ENCODE measurements at regions not wholly inside any gene's neighbourhood (a gene's known extent, or its start where the extent isn't known, plus 50 kb on each side); places are given as distances from the start of the nearest gene placed in this dataset.

DNA sequence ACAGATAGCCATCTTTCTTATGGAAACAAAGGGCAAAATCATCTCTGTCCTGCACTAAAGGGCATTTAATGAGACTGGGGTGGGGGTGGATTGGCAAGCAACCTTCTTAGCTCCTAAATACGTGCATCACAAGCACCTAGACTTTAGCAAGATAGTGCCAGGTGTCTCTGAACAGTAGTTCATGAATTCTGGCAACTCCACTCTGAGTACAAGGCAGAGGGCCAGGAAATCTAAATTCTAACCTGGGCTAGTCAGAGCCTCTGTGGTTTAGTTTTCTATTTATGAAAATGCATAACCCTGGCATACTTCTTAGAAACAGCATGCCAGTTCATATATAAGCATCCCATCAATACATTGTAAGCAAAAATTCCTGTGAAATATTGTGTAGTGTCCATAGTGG, 788.5 kb downstream of the MCTP2 start:
- no peaks in the 10 kb centered on the region for H4K20me1 ChIP-seq (ENCODE audit: control insufficient read depth, extremely low read depth, insufficient read depth, low read length)
- H3K9me3 ChIP-seq (ENCODE audit: control insufficient read depth, insufficient read depth, low read depth, low read length): no peaks in the 10 kb centered on the region
- TF ChIP-seq, protein P1, sequence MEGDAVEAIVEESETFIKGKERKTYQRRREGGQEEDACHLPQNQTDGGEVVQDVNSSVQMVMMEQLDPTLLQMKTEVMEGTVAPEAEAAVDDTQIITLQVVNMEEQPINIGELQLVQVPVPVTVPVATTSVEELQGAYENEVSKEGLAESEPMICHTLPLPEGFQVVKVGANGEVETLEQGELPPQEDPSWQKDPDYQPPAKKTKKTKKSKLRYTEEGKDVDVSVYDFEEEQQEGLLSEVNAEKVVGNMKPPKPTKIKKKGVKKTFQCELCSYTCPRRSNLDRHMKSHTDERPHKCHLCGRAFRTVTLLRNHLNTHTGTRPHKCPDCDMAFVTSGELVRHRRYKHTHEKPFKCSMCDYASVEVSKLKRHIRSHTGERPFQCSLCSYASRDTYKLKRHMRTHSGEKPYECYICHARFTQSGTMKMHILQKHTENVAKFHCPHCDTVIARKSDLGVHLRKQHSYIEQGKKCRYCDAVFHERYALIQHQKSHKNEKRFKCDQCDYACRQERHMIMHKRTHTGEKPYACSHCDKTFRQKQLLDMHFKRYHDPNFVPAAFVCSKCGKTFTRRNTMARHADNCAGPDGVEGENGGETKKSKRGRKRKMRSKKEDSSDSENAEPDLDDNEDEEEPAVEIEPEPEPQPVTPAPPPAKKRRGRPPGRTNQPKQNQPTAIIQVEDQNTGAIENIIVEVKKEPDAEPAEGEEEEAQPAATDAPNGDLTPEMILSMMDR (conservative IDR thresholded peaks at IDR 0.05 in 1 of 2, IDR thresholded peaks at IDR 0.05 in 1 of 2; ENCODE audit: low read depth in 1 of 2, low read length in 2 of 2): no peak
- no peak for TF ChIP-seq EZH2 (IDR thresholded peaks at IDR 0.05; ENCODE audit: low read length, missing control alignments)
- no peak overlapping the region for H3K4me2 ChIP-seq (ENCODE audit: extremely low read depth, insufficient read depth, low read length)
- H3K4me1 ChIP-seq (ENCODE audit: control insufficient read depth, extremely low read depth, insufficient read depth, low read length): peaks cover 4% of the 10 kb centered on the region
- H2AFZ ChIP-seq (ENCODE audit: low read length): no peak overlapping the region
- H3K9ac ChIP-seq (ENCODE audit: insufficient read depth, low read length): no peak overlapping the region
- DNase-seq (ENCODE audit: low read depth in 2 of 2): peak in 1 of 2 donors; percentile 44
- no peaks in the 10 kb centered on the region for H3K36me3 ChIP-seq (ENCODE audit: control insufficient read depth, insufficient read depth, low read length)
- no peak overlapping the region for H3K27ac ChIP-seq (ENCODE audit: insufficient read depth, low read length)
- no peaks in the 10 kb centered on the region for H3K79me2 ChIP-seq (ENCODE audit: control insufficient read depth, insufficient read depth, low read length)
- no peaks in the 10 kb centered on the region for H3K27me3 ChIP-seq (ENCODE audit: control insufficient read depth, insufficient read depth, low read length)
- H3K4me3 ChIP-seq (replicated peaks in 1 of 4; ENCODE audit: control extremely low read depth in 1 of 4, insufficient read depth in 1 of 4, low read depth in 3 of 4, low read length in 4 of 4): no peak overlapping the region

DNA sequence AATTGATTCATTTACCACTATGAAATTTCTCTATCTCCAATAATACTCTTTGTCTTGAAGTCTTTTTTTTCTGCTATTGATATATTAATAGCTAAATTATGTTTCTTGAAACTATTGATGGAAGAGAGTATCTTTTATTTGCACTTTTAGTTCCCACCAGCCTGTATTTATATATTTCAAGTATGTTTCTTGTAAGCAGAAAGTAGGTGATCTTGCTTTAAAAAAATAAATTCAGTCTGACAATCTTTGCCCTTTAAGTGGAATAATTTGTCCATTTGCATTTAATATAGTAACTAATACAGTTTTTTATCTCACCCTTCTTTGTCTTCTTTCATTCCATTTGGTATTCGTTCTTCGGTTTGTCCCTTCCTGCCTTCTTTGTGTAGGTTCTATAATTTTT, 790.5 kb downstream of the MCTP2 start:
- H4K20me1 ChIP-seq (ENCODE audit: control insufficient read depth, extremely low read depth, insufficient read depth, low read length): no peaks in the 10 kb centered on the region
- TF ChIP-seq, protein P1 (conservative IDR thresholded peaks at IDR 0.05 in 1 of 2, IDR thresholded peaks at IDR 0.05 in 1 of 2; ENCODE audit: low read depth in 1 of 2, low read length in 2 of 2): no peak
- H3K9ac ChIP-seq (ENCODE audit: insufficient read depth, low read length): no peak overlapping the region
- H3K36me3 ChIP-seq (ENCODE audit: control insufficient read depth, insufficient read depth, low read length): no peaks in the 10 kb centered on the region
- DNase-seq (ENCODE audit: low read depth in 2 of 2): no peak
- no peaks in the 10 kb centered on the region for H3K27me3 ChIP-seq (ENCODE audit: control insufficient read depth, insufficient read depth, low read length)
- no peak overlapping the region for H3K27ac ChIP-seq (ENCODE audit: insufficient read depth, low read length)
- H3K4me3 ChIP-seq (replicated peaks in 1 of 4; ENCODE audit: control extremely low read depth in 1 of 4, insufficient read depth in 1 of 4, low read depth in 3 of 4, low read length in 4 of 4): no peak overlapping the region
- no peak overlapping the region for H3K4me2 ChIP-seq (ENCODE audit: extremely low read depth, insufficient read depth, low read length)
- H3K9me3 ChIP-seq (ENCODE audit: control insufficient read depth, insufficient read depth, low read depth, low read length): no peaks in the 10 kb centered on the region
- peaks cover 4% of the 10 kb centered on the region for H3K4me1 ChIP-seq (ENCODE audit: control insufficient read depth, extremely low read depth, insufficient read depth, low read length)
- no peaks in the 10 kb centered on the region for H3K79me2 ChIP-seq (ENCODE audit: control insufficient read depth, insufficient read depth, low read length)
- no peak overlapping the region for H2AFZ ChIP-seq (ENCODE audit: low read length)

DNA sequence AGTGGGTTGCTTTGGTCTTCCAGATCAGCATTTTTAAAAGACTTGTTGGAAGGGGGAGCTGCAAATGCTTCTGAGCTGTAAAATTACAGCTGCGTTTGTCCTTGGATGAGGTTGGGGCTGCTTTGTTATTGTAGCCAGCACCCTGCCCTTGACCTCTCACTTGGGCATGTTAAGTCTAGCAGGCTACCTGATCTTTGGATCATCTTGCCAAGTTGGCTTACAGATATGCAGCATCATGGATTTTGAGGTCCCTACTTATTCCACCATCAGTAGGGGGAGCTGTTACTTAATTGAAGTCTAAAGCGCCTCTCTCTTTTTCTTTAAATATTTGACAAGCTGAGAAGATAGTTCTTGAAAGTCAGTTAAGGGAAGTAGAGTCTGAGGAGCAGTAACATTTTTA, 793.0 kb downstream of the MCTP2 start:
- peak; percentile 45 to 63 for DNase-seq (ENCODE audit: low read depth in 2 of 2)
- no peaks in the 10 kb centered on the region for H3K36me3 ChIP-seq (ENCODE audit: control insufficient read depth, insufficient read depth, low read length)
- H3K9ac ChIP-seq (ENCODE audit: insufficient read depth, low read length): no peak overlapping the region
- no peak overlapping the region for H2AFZ ChIP-seq (ENCODE audit: low read length)
- H3K27me3 ChIP-seq (ENCODE audit: control insufficient read depth, insufficient read depth, low read length): no peaks in the 10 kb centered on the region
- no peaks in the 10 kb centered on the region for H3K79me2 ChIP-seq (ENCODE audit: control insufficient read depth, insufficient read depth, low read length)
- no peak overlapping the region for H3K4me3 ChIP-seq (replicated peaks in 1 of 4; ENCODE audit: control extremely low read depth in 1 of 4, insufficient read depth in 1 of 4, low read depth in 3 of 4, low read length in 4 of 4)
- H3K4me2 ChIP-seq (ENCODE audit: extremely low read depth, insufficient read depth, low read length): no peak overlapping the region
- peaks cover 2% of the 10 kb centered on the region for H3K4me1 ChIP-seq (ENCODE audit: control insufficient read depth, extremely low read depth, insufficient read depth, low read length)
- no peaks in the 10 kb centered on the region for H4K20me1 ChIP-seq (ENCODE audit: control insufficient read depth, extremely low read depth, insufficient read depth, low read length)
- H3K9me3 ChIP-seq (ENCODE audit: control insufficient read depth, insufficient read depth, low read depth, low read length): no peaks in the 10 kb centered on the region
- no peak overlapping the region for H3K27ac ChIP-seq (ENCODE audit: insufficient read depth, low read length)
- TF ChIP-seq, protein P1 (conservative IDR thresholded peaks at IDR 0.05 in 1 of 2, IDR thresholded peaks at IDR 0.05 in 1 of 2; ENCODE audit: low read depth in 1 of 2, low read length in 2 of 2): peak; percentile 39 to 56
- no peak for TF ChIP-seq EZH2 (IDR thresholded peaks at IDR 0.05; ENCODE audit: low read length, missing control alignments)

Measured in fibroblast of lung (primary cell).